EH (cell line): ENCODE measurements at regions not wholly inside any gene's neighbourhood (a gene's known extent, or its start where the extent isn't known, plus 50 kb on each side); places are given as distances from the start of the nearest gene placed in this dataset.
A peak's percentile ranks its signal among the peaks of the same experiment; 100 is the strongest.

Experiments
- DNase-seq: peaks from one replicate; pipeline ENCODE4 v3.0.0-alpha.2; 2015; ENCODE audit warnings: low read depth

DNA sequence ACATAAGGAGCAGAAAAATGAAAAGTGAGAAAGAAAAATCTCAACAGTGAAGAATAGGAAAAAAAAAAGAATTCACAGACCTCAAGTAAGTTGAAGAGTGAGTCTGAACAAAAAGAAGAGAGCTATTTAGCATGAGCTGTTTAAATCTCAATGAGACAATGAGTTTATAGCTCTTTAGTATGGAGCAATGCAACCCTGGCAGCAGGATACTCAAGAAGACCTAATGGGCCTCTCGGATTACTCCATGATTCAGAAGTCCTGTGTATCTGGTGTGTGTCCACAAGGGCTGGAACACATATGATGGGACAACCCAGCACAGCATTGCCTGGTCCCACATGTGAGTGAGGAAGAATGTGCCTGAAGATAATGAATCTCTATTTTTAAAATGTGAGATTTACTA, 563.1 kb upstream of the INTU start:
- no peak for DNase-seq

DNA sequence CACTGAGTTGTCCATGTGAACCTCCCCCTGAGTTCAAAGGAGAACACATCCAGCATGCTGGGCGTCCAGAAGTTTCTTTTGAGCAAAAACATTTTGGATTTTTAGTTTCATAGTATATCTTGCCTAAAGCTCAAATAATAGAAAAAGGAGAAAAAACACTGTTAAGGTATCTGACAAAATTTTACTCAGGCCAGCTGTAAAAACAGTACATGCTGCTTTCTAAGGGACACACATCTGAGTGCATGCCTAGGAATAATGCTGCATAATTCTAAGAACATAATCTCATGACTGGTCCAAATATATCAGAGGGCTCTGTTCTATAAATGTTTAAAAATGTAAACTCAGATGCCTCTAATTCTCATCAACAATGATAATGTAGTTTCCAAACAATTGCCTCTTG, 561.3 kb upstream of the INTU start:
- DNase-seq, result no peak

DNA sequence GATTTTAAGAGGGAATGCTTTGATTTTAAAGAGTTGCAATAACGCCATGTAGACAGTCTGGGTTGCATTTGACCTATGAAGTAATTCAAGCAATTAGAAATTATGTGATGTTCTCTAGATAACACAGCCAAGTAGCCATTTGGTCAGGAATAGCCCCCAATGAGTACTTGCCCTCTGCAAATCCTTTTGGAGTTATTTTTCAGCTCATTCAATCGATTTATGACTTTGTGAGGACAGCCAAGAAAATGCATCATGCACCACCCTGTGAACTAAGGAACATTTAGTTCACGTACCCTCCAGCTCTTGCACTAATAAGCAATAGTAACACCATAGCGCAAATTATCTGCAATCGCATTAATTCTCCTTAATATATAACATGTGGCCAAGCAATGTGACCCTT, 552.6 kb upstream of the INTU start:
- DNase-seq, result no peak

DNA sequence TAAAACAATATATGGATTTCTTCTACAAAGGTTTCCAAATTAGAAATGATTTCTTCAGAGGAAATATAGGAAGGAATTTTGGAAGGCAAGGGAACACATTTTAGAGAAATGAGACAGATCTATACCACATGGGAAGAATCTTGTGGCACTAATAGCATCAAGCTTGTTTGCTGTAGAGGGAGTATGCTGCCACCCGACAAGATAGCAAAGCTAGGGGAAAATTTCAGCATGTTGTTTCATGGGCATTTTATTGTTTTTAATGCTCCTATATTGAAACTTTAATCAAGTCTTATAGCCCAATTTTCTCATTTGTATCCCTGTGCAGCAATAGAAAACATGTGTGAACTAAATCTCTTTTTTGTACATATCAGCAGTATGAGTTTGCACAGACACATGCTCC, 551.7 kb upstream of the INTU start:
- no peak for DNase-seq

DNA sequence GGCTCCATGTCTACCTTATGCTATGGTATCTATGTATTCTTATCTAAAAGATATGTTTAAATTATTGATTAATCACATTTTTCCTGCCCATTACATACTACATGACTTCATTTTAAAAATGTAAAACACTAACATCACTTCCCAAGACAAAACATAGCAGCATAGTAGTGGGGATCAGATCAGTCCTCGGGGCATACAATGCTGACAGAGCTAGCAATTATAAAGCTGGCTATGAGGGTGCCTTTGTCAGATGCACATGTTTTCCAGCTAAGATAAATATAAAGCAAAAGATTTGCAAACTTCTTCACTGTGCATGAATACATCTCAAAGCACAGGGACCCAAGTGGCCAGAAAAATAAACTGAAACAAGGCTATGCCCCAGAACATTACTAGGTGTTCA, 549.8 kb upstream of the INTU start:
- DNase-seq, result no peak

DNA sequence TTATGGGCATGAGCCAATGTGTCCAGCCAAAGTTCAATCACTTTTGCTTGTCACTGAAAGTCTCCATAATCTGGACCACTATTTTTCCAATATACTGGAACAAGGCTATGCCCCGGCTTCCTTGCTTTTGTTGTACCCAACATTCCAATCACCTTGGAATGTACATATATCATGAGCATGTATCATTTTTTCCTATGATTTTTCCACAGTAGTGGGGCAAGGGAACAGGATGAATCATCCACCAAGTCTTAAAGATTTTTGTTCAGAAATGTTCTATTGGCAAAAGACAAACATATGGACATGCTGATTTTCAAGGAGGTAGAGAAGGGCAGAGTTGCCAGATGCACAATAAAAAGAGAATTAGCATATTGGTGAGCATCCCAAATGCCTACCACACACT, 548.1 kb upstream of the INTU start:
- no peak for DNase-seq

DNA sequence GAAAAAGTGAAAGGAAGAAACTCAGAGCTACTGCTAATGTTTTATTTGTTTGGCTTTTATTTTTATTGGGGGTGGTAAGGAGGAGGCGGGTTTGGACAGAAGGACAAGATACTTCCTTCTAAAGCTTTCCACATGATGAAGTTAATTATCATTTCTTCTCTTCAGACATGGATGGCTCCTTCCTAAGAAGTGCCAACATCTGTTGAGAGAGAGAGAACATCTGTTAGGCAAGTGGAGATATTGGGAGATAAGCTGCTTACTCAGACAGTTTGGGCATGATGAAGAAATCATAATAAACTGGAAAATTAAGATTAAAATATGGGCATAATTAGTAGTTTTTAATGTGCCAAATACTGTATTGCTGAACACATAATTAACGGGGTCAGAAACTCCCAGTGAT, 535.7 kb upstream of the INTU start:
- no peak for DNase-seq

DNA sequence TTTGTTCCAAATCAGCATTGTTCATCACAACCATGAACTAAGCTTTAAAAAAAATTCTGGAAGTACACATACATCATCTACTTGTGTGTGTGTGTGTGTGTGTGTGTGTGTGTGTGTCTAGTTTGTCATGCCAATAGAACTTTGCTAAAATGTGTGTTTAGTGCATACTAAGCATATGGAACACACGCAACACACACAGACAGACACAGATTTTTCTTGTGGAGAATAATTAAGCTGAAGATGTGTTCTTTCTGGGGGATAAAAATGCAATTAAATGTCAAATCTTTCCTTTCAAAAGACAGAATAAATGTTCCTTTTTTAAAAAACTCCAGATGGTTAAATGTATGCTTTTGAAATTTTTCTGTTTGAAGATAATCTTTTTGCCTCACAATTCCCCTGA, 530.4 kb upstream of the INTU start:
- no peak for DNase-seq

DNA sequence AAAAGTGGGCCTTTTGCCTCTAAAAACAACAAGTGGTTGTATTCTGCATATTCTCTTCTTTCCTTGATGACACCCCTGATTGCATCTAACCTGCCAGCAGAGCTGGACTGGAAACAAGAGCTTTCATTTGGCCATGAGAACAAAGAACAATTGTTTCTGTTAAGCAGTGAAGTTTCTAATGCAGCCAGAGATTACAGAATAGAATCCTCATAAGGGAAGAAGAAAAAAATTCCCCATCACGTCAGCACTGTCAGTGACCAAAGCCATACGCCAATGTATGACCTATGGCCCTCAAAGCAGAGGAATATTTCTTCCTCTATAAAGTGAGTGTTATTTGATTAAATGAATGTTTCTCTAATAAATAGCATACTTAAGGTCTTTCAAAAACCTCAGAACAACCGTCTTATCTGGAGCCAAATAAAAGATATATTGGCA, 529.1 kb upstream of the INTU start:
- DNase-seq, result no peak

DNA sequence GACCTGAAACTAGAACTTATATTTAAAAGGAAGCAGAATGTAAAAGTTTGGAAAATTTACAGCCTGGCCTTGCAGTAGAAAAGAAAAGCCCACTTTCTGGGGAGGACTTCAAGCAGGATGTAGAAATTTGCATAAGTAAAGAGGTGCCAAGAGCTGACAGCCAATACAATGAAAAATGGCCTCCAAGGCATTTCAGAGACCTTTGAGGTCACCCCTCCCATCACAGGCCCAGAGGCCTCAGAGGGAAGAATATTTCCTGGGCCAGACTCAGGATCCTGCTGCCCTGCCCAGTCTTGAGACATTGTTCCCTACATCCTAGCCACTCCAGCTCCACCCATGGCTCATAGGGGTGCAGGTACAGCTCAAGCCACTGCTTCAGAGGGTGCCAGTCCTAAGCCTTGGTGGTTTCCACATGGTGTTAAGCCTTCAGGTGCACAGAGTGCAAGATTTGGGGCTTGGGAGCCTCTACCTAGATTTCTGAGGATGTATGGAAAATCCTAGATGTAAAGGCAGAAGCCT, 518.9 kb upstream of the INTU start:
- DNase-seq, result no peak

DNA sequence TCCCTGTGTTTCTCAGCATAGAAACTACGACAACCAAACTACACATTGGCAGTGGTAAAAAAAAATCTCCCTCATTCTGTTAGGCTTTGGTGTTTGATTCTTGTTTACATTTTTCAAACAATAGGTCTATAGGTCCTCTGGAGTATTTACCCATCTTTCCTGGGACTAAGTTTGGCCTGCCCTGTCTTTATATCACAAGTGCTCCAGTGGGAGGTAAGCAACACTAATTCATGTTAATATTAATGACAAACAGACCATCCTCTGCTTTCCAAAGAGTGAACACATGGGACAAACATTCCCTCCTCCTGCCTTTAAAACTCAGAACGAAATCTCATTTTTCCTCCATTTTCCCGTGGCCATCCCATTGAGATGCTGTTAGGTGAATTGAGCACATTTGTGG, 514.1 kb upstream of the INTU start:
- no peak for DNase-seq

DNA sequence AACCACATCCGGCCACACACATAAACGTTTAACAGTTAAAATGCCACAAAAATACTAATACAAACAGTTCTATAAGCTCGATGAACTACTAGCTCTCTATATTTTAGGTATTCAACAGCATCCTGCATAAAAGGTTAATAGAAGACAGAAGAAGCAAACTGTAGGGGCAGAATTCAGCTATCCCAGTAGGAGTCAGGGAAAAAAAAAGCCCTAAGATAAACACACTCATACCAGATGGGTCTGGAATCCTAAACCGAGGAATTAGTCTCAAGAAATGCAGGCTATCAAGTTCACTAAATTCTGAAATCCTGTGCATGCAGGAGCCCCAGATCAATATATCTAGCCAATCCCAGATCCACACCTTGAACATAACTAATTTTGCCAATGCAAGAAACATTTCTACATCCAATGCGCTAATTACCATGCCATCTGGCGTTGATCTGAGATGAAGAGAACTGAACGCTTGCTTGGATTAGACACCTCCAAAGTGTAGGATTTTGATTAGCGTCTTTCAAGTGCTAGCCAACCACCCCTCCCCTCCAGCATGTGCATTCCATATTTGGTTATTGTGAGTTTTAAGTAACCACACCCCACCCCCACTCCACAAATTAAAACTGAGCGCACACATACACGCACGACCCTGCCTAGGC, 512.2 kb upstream of the INTU start:
- no peak for DNase-seq

DNA sequence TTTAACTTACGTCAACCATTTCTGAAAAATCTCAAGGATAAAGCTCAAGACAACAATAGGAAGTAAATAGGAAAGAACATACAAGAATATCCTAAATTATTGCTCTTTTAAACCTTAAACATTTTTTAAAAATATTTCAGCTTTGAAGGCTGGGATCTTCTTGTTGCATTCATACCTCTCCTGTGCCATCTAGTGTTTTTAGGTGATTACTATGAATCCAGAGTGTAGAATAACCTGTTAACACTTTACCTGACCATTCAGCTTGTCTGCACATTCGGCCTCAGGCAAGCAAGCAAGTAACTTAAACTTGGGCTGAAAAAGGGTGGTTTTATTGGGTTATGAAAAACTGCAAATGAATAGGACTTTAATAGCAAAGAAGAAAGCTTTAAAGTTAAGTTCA, 507.8 kb upstream of the INTU start:
- peak; percentile 6 for DNase-seq

DNA sequence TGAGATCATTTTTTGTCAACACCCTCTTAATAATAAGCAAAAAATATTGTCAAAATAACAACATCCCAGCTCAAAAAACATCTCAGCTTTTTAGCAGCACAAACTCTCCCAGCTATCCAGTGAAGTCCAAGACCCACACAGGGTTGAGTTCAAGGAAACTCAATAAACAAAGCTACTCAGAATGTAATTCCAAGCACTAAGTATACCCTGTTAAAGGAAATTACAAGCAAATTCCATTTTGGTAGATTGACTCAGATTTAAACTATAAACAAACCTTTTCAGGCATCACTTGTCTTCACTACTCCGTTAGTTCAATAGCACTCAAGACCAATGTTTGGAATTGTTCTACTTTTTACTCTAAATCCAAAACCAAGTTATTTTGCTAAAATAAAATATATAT, 506.0 kb upstream of the INTU start:
- DNase-seq, result no peak

DNA sequence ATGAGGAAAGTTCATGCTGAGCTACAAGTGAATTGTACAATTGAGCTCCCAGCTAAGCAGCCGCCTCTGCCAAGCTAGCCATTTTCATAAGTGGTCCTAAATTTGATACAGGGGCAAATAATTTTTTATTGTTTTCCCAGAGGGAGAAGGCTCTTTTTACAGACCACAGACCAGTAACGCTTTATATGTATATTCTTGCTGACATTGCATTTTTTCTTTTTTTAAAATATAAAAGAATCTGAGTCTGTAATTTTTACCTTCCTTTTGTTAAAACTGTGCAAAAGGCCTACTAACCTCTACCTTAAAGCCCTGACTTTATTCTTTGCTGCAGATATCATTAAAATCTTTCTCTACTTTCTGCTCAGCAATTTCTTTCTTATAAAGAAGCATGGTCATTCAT, 501.2 kb upstream of the INTU start:
- DNase-seq, result no peak

DNA sequence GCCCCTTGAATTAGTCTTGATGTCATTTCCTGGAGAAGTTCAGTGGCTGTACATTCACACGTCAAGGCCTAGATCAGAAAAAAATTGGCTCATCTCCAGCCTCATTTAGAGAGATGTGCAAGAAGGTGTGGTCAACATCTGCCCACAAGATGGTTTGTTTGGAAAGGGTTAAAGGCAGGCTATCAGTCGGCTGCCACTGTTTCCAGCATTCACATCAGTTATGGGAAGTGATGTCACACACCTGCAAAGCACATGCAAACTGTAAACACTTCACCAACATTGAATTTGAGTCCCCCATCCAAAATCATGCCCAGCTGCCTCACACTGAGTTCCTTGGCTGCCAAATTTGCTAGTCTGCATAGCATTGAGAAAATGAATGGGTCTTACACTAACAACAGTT, 498.3 kb upstream of the INTU start:
- no peak for DNase-seq

DNA sequence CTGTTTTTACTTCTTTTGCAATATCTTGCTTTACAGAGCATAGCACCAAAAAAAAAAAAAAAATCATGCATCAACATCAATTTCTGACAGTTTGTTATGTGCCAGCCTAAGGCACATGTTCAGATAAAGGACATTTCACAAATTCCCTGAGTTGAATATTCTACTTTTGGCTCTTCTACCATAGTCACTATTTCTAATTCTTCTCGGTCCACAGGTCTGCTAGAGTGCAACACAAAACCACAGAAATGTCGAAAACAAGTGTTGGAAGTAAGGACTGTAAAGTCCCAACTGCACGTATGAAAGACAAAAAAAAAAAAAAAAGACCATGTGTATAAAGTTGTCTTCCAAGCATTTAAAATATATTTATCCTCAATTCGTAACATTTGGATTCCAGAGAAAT, 494.2 kb upstream of the INTU start:
- DNase-seq, result no peak

DNA sequence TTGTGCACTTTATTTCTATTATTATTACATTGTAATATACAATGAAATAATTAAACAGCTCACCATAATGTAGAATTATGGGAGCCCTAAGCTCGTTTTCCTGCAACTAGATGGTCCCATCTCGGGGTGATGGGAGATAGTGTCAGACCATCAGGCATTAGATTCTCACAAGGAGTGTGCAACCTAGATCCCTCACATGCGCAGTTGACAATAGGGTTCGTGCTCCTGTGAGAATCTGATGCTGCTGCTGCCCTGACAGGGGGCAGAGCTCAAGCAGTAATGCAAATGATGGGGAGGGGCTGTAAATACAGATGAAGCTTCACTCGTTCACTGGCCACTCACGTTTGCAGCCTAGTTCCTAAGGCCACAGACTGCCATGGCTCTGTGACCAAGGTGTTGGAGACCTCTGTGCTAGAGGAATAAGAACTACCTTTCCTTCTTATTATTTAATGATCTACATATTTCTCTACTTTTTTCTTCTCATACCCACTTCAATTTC, 492.9 kb upstream of the INTU start:
- no peak for DNase-seq

DNA sequence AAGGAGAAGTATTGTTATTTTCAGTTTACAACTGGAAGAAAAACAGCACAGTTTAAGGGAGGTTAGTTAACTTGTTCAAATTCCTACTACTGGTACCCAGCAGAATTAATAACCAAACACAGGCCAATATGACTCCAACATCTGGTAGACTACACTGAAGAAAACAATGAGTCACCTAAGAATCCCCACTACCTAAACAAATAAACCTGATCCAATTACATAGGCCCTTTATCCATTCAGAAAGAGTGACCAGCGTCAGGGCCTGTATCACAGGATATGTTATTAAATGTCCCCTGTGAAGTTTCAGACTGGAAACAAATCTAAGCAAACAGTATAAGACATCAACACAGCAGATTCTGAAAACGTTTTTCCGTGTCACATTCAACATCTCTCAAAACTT, 492.5 kb upstream of the INTU start:
- peak; percentile 44 for DNase-seq

DNA sequence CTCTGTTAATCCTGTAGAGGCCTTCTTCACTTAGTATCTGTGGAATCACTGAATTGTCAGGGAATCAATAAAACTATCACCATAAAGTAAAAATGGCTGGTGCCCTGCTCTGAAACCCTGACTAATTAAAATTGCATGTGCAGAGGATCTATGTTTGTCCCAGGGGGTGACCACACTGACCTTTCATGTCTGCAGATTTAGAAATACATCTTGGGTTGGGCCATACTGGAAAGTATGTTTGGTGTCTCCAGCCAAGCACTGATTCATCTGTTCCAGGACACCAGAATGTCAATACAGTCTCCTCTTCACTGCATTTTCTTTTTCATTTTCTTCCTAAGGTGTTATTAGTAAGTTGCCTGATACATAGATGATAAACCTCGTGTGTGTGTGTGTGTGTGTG, 490.9 kb upstream of the INTU start:
- peak; percentile 87 for DNase-seq

DNA sequence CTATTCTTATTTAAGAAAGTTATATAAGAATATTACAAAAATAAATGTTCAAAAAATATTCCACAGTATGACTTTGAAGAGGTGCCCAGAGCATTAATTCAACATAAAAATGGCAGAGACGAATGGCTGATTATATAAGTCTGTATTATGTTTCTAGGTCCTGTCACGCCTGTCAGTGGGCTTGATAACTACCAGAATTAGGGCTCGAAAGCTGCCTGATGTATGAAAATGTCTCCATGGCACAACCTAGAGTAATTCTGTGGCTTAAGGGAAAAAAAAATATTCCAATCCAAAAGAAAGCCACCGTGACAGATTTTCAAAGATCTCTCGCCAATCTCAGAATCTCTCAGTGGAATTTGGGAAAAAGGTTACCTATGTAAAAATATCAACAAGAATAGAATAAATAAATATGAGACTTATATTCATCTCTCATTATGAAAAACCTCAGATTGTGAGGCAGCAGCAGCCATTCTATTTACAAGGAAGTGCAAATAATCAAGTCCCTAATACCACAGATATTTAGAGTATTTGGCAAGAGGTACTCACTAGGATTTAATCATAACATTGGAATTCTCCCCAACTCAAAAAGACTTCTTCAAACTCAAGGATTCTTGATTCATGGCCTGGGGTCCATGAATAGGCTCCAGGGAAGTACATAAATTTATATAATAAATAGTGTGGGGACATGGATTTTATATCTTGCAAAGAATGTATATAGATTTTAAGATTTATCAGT, 489.1 kb upstream of the INTU start:
- peak; percentile 78 for DNase-seq

DNA sequence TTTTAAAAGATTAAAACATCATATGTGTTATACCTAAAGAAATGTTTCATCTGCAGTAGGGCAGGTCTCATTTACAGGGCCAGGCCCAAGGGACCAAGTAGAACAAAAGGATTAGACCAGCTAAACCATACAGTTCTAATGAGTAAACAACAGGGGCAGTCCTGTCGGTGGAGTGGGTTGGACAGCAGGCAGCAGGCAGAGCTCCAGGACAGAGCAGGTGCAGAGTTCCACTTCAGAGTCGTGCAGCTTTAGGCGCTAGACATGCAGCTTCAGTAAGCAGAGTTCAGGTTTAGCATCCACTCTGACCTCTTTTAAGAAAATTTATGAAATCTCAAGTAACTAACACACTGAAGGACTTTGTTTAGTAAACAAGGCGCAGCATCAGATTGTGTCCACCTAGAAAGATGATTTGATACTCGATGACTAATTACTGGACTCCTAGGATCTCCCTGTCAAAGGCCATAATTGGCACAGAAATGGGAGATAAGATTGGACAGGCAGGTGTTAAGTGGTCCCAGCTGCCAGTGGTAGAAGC, 487.7 kb upstream of the INTU start:
- no peak for DNase-seq

DNA sequence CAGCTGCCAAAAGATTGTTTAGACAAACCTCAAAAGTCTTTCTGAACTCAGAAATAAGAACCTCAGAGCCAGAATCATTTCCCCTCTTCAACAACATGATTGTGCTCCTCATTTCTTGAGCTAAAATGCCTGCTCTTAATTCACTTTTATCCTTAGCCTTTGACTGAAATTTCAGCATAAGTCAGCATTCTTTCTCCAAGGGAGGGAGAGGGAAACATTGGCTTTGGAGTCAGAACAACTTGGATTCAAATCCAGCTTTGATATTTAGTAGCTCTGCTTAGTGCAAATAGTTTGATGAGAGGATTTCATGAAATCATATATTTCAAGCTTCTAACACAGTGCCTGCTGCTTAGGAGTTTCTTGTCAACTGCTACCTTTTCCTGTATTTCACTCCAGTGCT, 484.6 kb upstream of the INTU start:
- DNase-seq, result no peak
